ENCODE measurements at regions not wholly inside any gene's neighbourhood (a gene's known extent, or its start where the extent isn't known, plus 50 kb on each side); places are given as distances from the start of the nearest gene placed in this dataset.
"Not testable (repeated sequence)": the region's sequence is repeated elsewhere in the genome, so short reads cannot be mapped to it uniquely, and the experiment has no call there.

DNA sequence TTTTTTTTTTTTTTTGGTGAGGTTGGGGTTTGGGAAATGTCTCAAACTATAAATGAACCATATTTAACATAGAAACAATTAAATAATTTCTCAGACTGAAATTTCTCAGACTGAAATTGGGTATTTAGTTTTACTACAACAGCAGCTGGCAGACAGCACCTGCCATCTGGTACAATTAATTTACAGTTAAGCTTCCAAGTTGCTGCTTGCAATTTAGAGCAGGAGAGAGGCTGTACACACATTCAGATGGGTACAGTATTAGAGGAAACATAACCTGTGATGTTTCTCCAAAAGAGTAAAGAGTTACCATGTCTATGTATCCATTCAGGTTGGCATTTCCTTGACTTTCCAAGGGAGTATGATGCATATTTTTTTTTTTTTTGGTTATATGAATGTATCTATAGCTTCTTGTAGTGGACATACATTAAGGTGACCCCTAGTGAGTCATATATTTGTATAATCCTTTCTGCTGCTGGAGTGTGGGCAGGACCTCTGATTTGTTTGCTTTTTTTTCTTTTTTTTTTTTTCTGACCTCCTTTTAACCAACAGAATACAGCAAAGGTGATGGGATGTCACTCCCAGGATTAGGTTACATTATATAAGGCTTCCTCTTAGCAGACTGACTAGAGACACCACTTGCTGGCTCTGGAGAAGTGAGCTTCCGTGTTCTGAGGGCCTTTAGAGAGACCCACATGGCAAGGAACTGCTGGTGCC is 201.7 kb downstream of the PTH2R start:
- no peak for DNase-seq (ENCODE audit: low read depth)

GRCh38 chr2:208609166-208609804 is 202.7 kb downstream of the PTH2R start:
- DNase-seq (ENCODE audit: low read depth): no peak

- not testable (repeated sequence) for DNase-seq (ENCODE audit: low read depth)
Observed at GRCh38 chr2:208615675-208616074, 209.1 kb downstream of the PTH2R start.

GRCh38 chr2:208618220-208618619 is 211.6 kb downstream of the PTH2R start:
- DNase-seq (ENCODE audit: low read depth): no peak

- DNase-seq (ENCODE audit: low read depth): no peak
Observed at GRCh38 chr2:208619993-208620392, 213.4 kb downstream of the PTH2R start.

DNA sequence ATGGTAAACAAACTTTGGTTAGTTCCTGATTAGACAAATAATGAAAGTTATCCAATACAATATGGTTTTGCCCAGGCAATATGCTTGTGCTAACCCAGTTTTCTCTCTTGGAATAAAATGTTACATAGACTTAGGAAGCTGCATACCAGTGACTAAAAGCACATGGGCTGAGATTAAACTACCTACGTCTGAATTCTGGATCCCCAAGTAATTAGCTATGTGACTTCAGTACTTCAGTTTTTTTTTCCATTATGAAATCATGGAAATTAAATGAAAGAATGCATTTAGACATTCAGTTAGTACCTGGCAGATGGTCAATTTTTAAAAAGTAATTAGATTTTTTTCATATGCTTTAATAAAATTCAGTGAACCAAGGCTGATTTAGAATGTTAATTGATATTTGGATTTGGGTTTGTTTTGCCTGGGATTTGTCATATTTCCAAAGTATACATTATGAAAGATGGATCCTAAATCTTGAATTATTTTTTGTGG is 213.9 kb downstream of the PTH2R start:
- DNase-seq (ENCODE audit: low read depth): no peak

DNA sequence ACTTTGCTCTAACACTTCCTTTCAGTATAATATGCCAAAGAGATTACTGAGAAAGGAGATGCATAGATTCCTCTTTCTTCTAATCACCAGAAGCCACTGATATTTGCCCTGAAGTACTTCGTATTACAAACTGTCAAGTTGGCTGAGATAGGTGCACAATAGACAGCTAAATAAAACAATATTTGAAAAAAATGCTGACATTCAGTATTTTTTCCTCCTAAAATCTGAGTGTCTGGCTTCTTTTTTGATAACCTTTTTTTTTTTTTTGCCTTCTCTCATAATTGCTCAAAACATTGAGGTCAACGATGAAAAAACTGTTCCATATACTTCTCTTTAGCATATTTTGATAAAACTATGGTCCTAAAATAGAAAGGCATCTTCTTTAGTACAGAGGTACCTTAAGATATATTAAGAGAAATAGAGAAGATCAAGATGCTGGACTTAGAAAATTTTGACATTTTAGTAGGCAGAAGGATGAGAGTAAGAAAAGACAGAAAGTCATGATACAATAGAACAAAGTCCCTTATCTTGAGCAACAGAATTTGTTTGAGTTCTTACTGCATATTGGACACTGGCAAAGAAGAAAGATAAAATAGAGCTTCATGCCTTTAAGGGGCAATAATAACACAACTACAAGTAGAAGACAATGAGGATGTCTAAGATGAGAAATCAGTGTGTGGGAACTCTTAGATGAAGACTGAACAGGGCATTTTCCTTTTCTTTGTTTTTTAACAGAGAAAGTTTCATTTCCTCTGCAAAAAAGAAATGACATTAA is 220.7 kb downstream of the PTH2R start:
- no peak for DNase-seq (ENCODE audit: low read depth)

DNA sequence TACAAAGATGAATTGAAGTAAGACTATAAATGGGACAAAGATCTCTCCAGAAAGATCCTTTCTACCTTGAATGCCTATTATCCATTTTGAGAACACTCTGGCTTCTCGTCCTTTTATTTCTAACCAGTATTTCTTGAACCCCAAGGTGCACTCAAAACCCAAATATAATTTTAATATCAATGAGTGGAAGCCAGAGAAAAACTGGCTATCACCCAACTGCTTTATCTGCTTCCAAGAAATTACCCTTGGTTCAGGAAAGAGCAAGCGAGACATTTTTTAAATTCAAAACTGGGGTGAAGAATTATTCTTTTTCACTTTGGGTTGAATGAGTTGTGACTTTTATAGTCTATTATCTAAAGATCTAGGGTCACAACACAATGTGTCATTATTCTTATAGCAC is 221.3 kb downstream of the PTH2R start:
- DNase-seq (ENCODE audit: low read depth): no peak

DNA sequence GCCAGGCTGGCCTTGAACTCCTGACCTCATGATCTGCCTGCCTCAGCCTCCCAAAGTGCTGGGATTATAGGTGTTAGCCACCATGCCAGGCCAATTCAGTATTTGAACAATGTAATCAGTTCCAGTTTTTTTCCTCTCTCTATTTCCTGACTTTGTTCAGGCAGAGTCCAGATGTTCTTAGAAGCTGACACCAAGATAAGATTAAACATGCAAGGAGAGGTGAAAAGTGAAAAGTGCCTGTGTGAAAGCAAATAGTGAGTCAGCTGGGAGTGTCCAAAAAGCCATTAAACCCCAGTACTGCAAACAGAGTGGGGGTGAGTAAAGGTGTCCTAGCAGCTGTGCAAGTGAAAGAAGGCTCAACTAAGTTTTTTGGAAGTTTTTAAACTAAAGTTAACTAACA is 231.5 kb downstream of the PTH2R start:
- DNase-seq (ENCODE audit: low read depth): no peak

DNA sequence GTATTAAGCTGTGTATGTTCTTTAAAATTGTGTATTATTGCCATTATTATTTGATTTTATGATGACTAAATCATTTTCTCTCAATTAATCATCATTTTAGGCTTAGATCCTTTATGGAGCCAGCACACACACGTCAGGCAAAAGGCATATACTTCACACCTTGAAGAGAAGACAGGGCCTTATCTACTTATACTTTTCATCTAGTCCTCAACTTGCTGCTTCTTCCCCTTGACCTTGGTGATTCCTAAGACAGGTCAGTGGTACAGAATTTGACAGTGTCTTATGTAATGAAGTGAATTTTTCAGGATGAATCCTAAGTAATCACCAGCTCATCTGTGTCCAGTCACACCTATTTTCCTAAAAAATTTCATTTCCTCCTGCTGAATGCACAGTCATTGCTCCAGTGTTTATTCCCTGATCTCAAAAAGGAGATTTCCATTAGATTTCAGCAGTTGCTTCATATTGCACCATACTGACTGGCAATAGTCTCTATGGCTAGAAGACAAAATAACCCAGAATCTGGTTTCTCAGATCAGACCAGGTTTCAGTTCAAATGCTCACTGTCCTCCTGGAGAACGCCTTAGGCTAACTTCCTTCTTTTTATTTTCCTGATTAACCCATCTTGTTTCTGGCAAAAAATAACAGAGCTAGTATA is 235.7 kb downstream of the PTH2R start:
- no peak for DNase-seq (ENCODE audit: low read depth)

GRCh38 chr2:208643145-208643544 is 236.6 kb downstream of the PTH2R start:
- no peak for DNase-seq (ENCODE audit: low read depth)

DNA sequence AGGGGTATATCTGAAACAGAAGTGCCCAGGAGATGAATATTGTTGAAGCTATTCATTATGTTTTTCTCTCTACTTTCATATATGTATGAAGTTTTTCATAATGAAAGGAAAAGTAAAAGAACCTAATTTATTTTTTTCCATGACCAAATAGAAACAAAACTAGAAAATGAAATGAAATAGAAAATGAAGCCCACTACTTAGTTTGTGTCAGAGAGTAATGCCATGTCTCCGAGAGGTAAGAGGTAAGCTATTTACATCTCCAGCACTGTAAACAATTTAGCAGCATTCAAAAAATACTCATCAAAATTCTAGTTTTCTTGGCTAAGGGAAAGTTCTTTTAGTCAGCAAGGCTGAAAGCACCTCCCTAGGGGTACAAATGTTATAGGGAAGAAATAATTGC is 238.6 kb downstream of the PTH2R start:
- DNase-seq (ENCODE audit: low read depth): no peak

GRCh38 chr2:208648368-208648767 is 241.8 kb downstream of the PTH2R start:
- DNase-seq (ENCODE audit: low read depth): no peak

DNA sequence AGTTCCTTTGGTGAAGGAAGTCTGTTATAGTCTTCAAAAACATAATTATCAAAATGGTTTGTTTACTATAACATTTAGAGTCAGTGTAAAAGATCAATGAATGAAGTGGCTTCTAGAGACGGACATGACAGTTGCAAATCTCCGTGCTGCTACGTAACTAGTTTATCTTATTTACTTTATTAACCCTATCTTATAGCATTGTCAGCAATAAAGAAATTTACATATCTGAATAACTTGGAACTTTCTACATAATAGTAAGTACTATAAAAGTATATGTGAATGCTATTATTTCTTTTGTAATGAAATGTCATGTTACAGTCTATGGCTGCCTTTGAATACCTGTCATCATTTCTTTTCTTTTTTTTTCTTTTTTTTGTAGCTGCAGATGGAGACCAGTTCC is 246.8 kb downstream of the PTH2R start:
- DNase-seq (ENCODE audit: low read depth): no peak

- no peak for DNase-seq (ENCODE audit: low read depth)
Observed at GRCh38 chr2:208654056-208654455, 247.5 kb downstream of the PTH2R start.

- DNase-seq (ENCODE audit: low read depth): no peak
Observed at GRCh38 chr2:208657468-208657867, 250.9 kb downstream of the PTH2R start.

GRCh38 chr2:208669394-208669793 is 262.8 kb downstream of the PTH2R start:
- no peak for DNase-seq (ENCODE audit: low read depth)

GRCh38 chr2:208671284-208671683 is 264.7 kb downstream of the PTH2R start:
- DNase-seq (ENCODE audit: low read depth): no peak

GRCh38 chr2:208671886-208672680 is 265.5 kb downstream of the PTH2R start:
- no peak for DNase-seq (ENCODE audit: low read depth)

DNA sequence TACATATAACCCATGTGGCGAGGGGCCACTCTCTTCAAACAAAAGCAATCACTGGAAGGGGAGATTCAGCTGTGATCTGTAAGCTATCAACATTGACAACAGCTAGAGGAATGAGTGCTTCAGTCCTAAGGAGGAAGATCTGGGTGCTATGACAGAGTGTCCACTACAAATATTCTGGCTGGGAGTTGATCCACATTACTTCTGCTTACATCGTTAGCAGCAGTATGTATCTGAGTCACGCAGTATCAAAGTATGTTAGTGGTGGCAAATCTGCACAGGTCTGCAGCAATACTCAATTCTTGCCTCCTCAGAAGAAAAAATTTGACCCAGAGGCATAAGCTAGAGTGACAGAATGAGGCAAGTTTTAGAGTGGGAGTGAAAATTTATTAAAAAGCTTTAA is 267.0 kb downstream of the PTH2R start:
- DNase-seq (ENCODE audit: low read depth): no peak

DNA sequence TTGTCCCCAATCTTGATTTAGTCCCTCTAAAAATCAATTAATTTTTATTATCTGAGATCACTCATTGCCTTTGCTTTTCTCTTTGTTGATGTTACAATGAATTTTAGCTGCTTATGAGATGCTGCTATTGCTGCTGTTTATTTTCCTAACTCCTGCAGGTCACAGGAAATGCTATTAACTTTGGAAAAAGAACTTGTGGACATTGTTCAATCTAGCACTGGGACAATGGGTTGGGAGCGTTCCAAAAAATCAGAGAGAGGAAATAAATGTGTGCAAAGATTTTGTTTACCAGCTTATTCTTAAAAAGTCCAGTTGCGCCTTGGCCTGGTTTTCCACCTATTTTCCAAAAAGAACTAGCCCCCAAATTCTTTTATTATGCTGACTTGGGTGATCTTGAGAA is 268.3 kb downstream of the PTH2R start:
- no peak for DNase-seq (ENCODE audit: low read depth)

- not testable (repeated sequence) for DNase-seq (ENCODE audit: low read depth)
Observed at GRCh38 chr2:208685929-208686328, 279.3 kb downstream of the PTH2R start.

Measured in non-pigmented ciliary epithelial cell (primary cell).